ENCODE measurements at regions not wholly inside any gene's neighbourhood (a gene's known extent, or its start where the extent isn't known, plus 50 kb on each side); places are given as distances from the start of the nearest gene placed in this dataset.

GRCh38 chr22:23437779-23438178 lies 142.3 kb downstream of the IGLL1 start:
- TF ChIP-seq CTCF (IDR thresholded peaks at IDR 0.05) (no peak), ZFX (IDR thresholded peaks at IDR 0.05; ENCODE audit: borderline replicate concordance) (no peak)
